SU-DHL-6 (cell line): ENCODE measurements at regions not wholly inside any gene's neighbourhood (a gene's known extent, or its start where the extent isn't known, plus 50 kb on each side); places are given as distances from the start of the nearest gene placed in this dataset.

Experiments
- EZH2phosphoT487 ChIP-seq: fragments of 200-600 bp; sonication (generic), shearing (Covaris generic); conservative IDR thresholded peaks from 2 replicates; pipeline ENCODE4 v1.6.1; 2018; ENCODE audit warnings: mild to moderate bottlenecking, antibody characterized with exemption, low read length, moderate library complexity, mixed read lengths
- TF ChIP-seq, protein P1 (sequence below): fragments of 200-600 bp; sonication (generic); IDR thresholded peaks from one replicate; pipeline ENCODE4 v1.5.1; 2017; ENCODE audit warnings: antibody characterized with exemption, mild to moderate bottlenecking, low read length, moderate library complexity; ENCODE audit not compliant: insufficient read depth, poor library complexity, severe bottlenecking

DNA sequence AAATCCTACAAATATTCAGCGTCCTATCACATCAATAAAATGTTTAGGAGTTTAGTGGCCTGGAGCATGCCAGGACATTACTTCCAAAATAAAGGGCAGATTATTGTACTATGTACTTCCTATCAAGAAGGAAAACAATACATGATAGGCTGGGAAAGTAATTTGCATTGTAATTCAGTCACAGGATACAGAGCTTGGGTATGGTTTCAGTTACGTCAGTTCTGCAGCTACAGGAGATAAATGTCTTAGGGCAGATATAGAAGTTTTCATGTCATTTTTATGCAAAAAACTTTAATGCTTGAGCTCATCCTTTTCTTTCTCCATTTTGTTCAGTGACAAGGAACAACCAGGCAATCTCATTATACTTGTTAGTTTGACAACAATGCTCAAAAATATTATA is 155.2 kb downstream of the NFKBIZ start:
- TF ChIP-seq, protein P1, sequence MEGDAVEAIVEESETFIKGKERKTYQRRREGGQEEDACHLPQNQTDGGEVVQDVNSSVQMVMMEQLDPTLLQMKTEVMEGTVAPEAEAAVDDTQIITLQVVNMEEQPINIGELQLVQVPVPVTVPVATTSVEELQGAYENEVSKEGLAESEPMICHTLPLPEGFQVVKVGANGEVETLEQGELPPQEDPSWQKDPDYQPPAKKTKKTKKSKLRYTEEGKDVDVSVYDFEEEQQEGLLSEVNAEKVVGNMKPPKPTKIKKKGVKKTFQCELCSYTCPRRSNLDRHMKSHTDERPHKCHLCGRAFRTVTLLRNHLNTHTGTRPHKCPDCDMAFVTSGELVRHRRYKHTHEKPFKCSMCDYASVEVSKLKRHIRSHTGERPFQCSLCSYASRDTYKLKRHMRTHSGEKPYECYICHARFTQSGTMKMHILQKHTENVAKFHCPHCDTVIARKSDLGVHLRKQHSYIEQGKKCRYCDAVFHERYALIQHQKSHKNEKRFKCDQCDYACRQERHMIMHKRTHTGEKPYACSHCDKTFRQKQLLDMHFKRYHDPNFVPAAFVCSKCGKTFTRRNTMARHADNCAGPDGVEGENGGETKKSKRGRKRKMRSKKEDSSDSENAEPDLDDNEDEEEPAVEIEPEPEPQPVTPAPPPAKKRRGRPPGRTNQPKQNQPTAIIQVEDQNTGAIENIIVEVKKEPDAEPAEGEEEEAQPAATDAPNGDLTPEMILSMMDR: no peak
- TF ChIP-seq EZH2phosphoT487: no peak
